PC-9 (cell line): ENCODE measurements at regions not wholly inside any gene's neighbourhood (a gene's known extent, or its start where the extent isn't known, plus 50 kb on each side); places are given as distances from the start of the nearest gene placed in this dataset.

ENCODE experiments used
- BruUV-seq: library from RNA; stranded (reverse); fragments of 400-500 nt; replicated peaks from 2 replicates; lab custom pipeline; 2021; lab: Mats Ljungman, UMichigan
- CTCF ChIA-PET: fragments of 300-600 bp; sonication (Branson Sonifier 250); formaldehyde crosslinking; loops from one replicate; lab custom pipeline; 2022; ENCODE audit warnings: antibody characterized with exemption; lab: Charles Lee
- POLR2A ChIA-PET: fragments of 300-600 bp; sonication (Branson Sonifier 250); formaldehyde crosslinking; loops from one replicate; lab custom pipeline; 2022; ENCODE audit warnings: antibody characterized with exemption; ENCODE audit not compliant: unreplicated experiment; lab: Charles Lee
- DNase-seq, 2 experiments: peaks; one replicate each; pipeline versions ENCODE4 v3.0.0 to v3.0.0-alpha.2; 2015 to 2022; ENCODE audit warnings: mixed read lengths in 1 of 2
- H2AFZ ChIP-seq: fragments of 200-600 bp; sonication (generic); 2 replicates; pipeline ENCODE4 v1.8.1; 2017; ENCODE audit warnings: antibody characterized with exemption
- H3F3A ChIP-seq: fragments of 200-600 bp; sonication (generic); 2 replicates; pipeline ENCODE4 v1.8.1; 2017; ENCODE audit warnings: antibody characterized with exemption, mild to moderate bottlenecking, low read depth; ENCODE audit not compliant: insufficient read depth
- H3K27ac ChIP-seq: fragments of 200-600 bp; sonication (generic); 2 replicates; pipeline ENCODE4 v1.6.1; 2016; ENCODE audit warnings: mixed run types
- H3K27me3 ChIP-seq: fragments of 200-600 bp; sonication (generic); 2 replicates; pipeline ENCODE4 v1.6.1; 2016; ENCODE audit warnings: low read depth, mixed run types; ENCODE audit not compliant: insufficient read depth
- H3K36me3 ChIP-seq: fragments of 200-600 bp; sonication (generic); 2 replicates; pipeline ENCODE4 v1.6.1; 2016; ENCODE audit warnings: low read depth, mixed run types
- H3K4me1 ChIP-seq: fragments of 200-600 bp; sonication (generic); replicated peaks from 2 replicates; pipeline ENCODE4 v1.6.1; 2016; ENCODE audit warnings: mixed run types; ENCODE audit not compliant: insufficient read depth
- H3K4me2 ChIP-seq: fragments of 200-600 bp; sonication (generic); 2 replicates; pipeline ENCODE4 v1.6.1; 2017; ENCODE audit warnings: mixed run types
- H3K4me3 ChIP-seq: fragments of 200-600 bp; sonication (generic); 2 replicates; pipeline ENCODE4 v1.6.1; 2016; ENCODE audit warnings: mixed run types
- H3K79me2 ChIP-seq: fragments of 200-600 bp; sonication (generic); 2 replicates; pipeline ENCODE4 v1.6.1; 2017; ENCODE audit warnings: low read depth, mixed run types
- H3K9me2 ChIP-seq: fragments of 200-600 bp; sonication (generic); 2 replicates; pipeline ENCODE4 v1.8.1; 2017; ENCODE audit warnings: mild to moderate bottlenecking; ENCODE audit not compliant: insufficient read depth
- H3K9me3 ChIP-seq: fragments of 200-600 bp; sonication (generic); 2 replicates; pipeline ENCODE4 v1.8.1; 2016; ENCODE audit warnings: low read depth; ENCODE audit not compliant: insufficient read depth
- H4K20me1 ChIP-seq: fragments of 200-600 bp; sonication (generic); 2 replicates; pipeline ENCODE4 v1.8.1; 2017; ENCODE audit not compliant: insufficient read depth
- CTCF ChIP-seq: fragments of 200-600 bp; sonication (generic); conservative IDR thresholded peaks from 2 replicates; pipeline ENCODE4 v1.6.1; 2017; ENCODE audit warnings: mixed run types, antibody characterized with exemption, mild to moderate bottlenecking, moderate library complexity
- EZH2 ChIP-seq: fragments of 200-600 bp; sonication (generic); IDR thresholded peaks from 2 replicates; pipeline ENCODE4 v1.8.0; 2017; ENCODE audit warnings: antibody characterized with exemption, low read depth
- intact Hi-C: fragments of 100-400 bp; cut with micrococcal nuclease; formaldehyde crosslinking; loops from one replicate; pipeline ENCODE4 v1.10.0; 2022; ENCODE audit not compliant: unreplicated experiment

GRCh38 chr11:76263166-76263565, 56.9 kb upstream of the WNT11 start:
- ChIA-PET CTCF (no interaction called here), POLR2A (no interaction called here)
- H3K4me3 ChIP-seq, result no peak overlapping the region
- peaks cover 19% of the 10 kb centered on the region for H3K4me1 ChIP-seq
- intact Hi-C loops, result no loop called here
- no peak overlapping the region for H3K27ac ChIP-seq
- no peaks in the 10 kb centered on the region for H4K20me1 ChIP-seq
- no peaks in the 10 kb centered on the region for H3K9me2 ChIP-seq
- TF ChIP-seq EZH2 (no peak), CTCF (no peak)
- H3K4me2 ChIP-seq, result no peak overlapping the region
- H3F3A ChIP-seq, result peaks cover 15% of the 10 kb centered on the region; the same call in 1 of the 2 replicates
- H3K9me3 ChIP-seq, result no peaks in the 10 kb centered on the region
- no peaks in the 10 kb centered on the region for H3K79me2 ChIP-seq
- H2AFZ ChIP-seq, result no peak overlapping the region
- no peak for DNase-seq
- H3K27me3 ChIP-seq, result no peaks in the 10 kb centered on the region
- no TSS peak for BruUV-seq
- H3K36me3 ChIP-seq, result no peaks in the 10 kb centered on the region

GRCh38 chr11:76260296-76260925, 54.1 kb upstream of the WNT11 start:
- Histone ChIP-seq H3K27me3 (no peaks in the 10 kb centered on the region), H3K36me3 (no peaks in the 10 kb centered on the region), H2AFZ (no peak overlapping the region), H3K4me3 (no peak overlapping the region), H3K9me3 (no peaks in the 10 kb centered on the region), H3F3A (peaks cover 2% of the 10 kb centered on the region; the same call in 1 of the 2 replicates), H3K4me1 (peaks cover 3% of the 10 kb centered on the region), H4K20me1 (no peaks in the 10 kb centered on the region), H3K9me2 (no peaks in the 10 kb centered on the region), H3K27ac (no peak overlapping the region), H3K79me2 (no peaks in the 10 kb centered on the region), H3K4me2 (no peak overlapping the region)
- no peak for DNase-seq
- ChIA-PET POLR2A (no interaction called here), CTCF (no interaction called here)
- TF ChIP-seq EZH2 (no peak), CTCF (no peak)
- intact Hi-C loops, result no loop called here
- BruUV-seq, result no TSS peak

- DNase-seq, result no peak
- Histone ChIP-seq H3K36me3 (no peaks in the 10 kb centered on the region), H3K9me3 (no peaks in the 10 kb centered on the region), H3K4me2 (no peak overlapping the region), H3K9me2 (no peaks in the 10 kb centered on the region), H4K20me1 (no peaks in the 10 kb centered on the region), H3K4me1 (no peaks in the 10 kb centered on the region; the same call in 1 of the 2 replicates), H3K27ac (no peak overlapping the region), H2AFZ (no peak overlapping the region), H3K4me3 (no peak overlapping the region), H3K79me2 (no peaks in the 10 kb centered on the region), H3K27me3 (no peaks in the 10 kb centered on the region), H3F3A (no peaks in the 10 kb centered on the region)
- no TSS peak for BruUV-seq
- ChIA-PET POLR2A (no interaction called here), CTCF (no interaction called here)
- intact Hi-C loops, result no loop called here
- no peak for TF ChIP-seq CTCF
- TF ChIP-seq EZH2, result no peak
Observed at GRCh38 chr11:76259299-76259908, 53.1 kb upstream of the WNT11 start.
